H9 (cell line): ENCODE measurements at regions not wholly inside any gene's neighbourhood (a gene's known extent, or its start where the extent isn't known, plus 50 kb on each side); places are given as distances from the start of the nearest gene placed in this dataset.

Experiments
- DNase-seq: peaks from one replicate; pipeline ENCODE4 v3.0.0-alpha.2; 2017
- H2AFZ ChIP-seq: one replicate; pipeline ENCODE4 v1.6.1; 2013; ENCODE audit warnings: mild to moderate bottlenecking, low read length, control low read depth, moderate library complexity
- H2AK5ac ChIP-seq: 2 replicates; pipeline ENCODE4 v1.6.1; 2013; ENCODE audit warnings: low read length, control low read depth, mixed read lengths; ENCODE audit not compliant: insufficient read length
- H2BK120ac ChIP-seq: one replicate; pipeline ENCODE4 v1.6.1; 2013; ENCODE audit warnings: low read depth, mild to moderate bottlenecking, low read length, control low read depth, inconsistent platforms; ENCODE audit not compliant: poor library complexity, severe bottlenecking
- H2BK12ac ChIP-seq: 2 replicates; pipeline ENCODE4 v1.6.1; 2013; ENCODE audit warnings: low read length, control low read depth, mixed read lengths, low read depth; ENCODE audit not compliant: insufficient read length
- H2BK15ac ChIP-seq: 2 replicates; pipeline ENCODE4 v1.6.1; 2013; ENCODE audit warnings: low read depth, low read length, control low read depth
- H2BK20ac ChIP-seq: one replicate; pipeline ENCODE4 v1.6.1; 2013; ENCODE audit warnings: low read depth, mild to moderate bottlenecking, low read length, control low read depth, inconsistent platforms; ENCODE audit not compliant: poor library complexity, severe bottlenecking
- H2BK5ac ChIP-seq: 2 replicates; pipeline ENCODE4 v1.6.1; 2013; ENCODE audit warnings: low read length, control low read depth, mixed read lengths; ENCODE audit not compliant: insufficient read length
- H3K14ac ChIP-seq: 2 replicates; pipeline ENCODE4 v1.6.1; 2013; ENCODE audit warnings: low read length, control low read depth; ENCODE audit not compliant: insufficient read depth
- H3K18ac ChIP-seq: 2 replicates; pipeline ENCODE4 v1.6.1; 2013; ENCODE audit warnings: low read depth, mild to moderate bottlenecking, mixed read lengths, low read length, control low read depth; ENCODE audit not compliant: insufficient read length
- H3K23ac ChIP-seq: 2 replicates; pipeline ENCODE4 v1.6.1; 2013; ENCODE audit warnings: low read length, control low read depth, mixed read lengths, low read depth; ENCODE audit not compliant: insufficient read length
- H3K23me2 ChIP-seq: 2 replicates; pipeline ENCODE4 v1.6.1; 2013; ENCODE audit warnings: low read depth, mild to moderate bottlenecking, mixed read lengths, low read length, control low read depth; ENCODE audit not compliant: insufficient read length, poor library complexity, severe bottlenecking
- H3K27ac ChIP-seq: 2 replicates; pipeline ENCODE4 v1.5.1; 2013; ENCODE audit warnings: low read length, control low read depth, mixed read lengths, low read depth; ENCODE audit not compliant: insufficient read length
- H3K27me3 ChIP-seq: 2 replicates; pipeline ENCODE4 v1.6.1; 2013; ENCODE audit warnings: low read length, control low read depth, inconsistent platforms; ENCODE audit not compliant: insufficient read depth
- H3K4ac ChIP-seq: 2 replicates; pipeline ENCODE4 v1.6.1; 2013; ENCODE audit warnings: low read depth, mild to moderate bottlenecking, control low read depth, inconsistent platforms, low read length, moderate library complexity
- H3K4me1 ChIP-seq: 2 replicates; pipeline ENCODE4 v1.6.1; 2013; ENCODE audit warnings: low read length, control low read depth, inconsistent platforms; ENCODE audit not compliant: insufficient read depth
- H3K4me2 ChIP-seq: 2 replicates; pipeline ENCODE4 v1.6.1; 2013; ENCODE audit warnings: low read length, control low read depth, mixed read lengths; ENCODE audit not compliant: insufficient read length, insufficient read depth
- H3K56ac ChIP-seq: 2 replicates; pipeline ENCODE4 v1.6.1; 2013; ENCODE audit warnings: low read depth, mild to moderate bottlenecking, mixed read lengths, low read length, control low read depth; ENCODE audit not compliant: insufficient read length
- H3K79me1 ChIP-seq: 2 replicates; pipeline ENCODE4 v1.6.1; 2013; ENCODE audit warnings: low read depth, mild to moderate bottlenecking, moderate library complexity, low read length, control low read depth, inconsistent platforms; ENCODE audit not compliant: insufficient read depth, poor library complexity, severe bottlenecking
- H3K79me2 ChIP-seq: 2 replicates; pipeline ENCODE4 v1.6.1; 2013; ENCODE audit warnings: low read length, control low read depth, inconsistent platforms; ENCODE audit not compliant: insufficient read depth
- H3K9ac ChIP-seq: 2 replicates; pipeline ENCODE4 v1.6.1; 2013; ENCODE audit warnings: low read length, control low read depth, mixed read lengths; ENCODE audit not compliant: insufficient read length; ENCODE audit errors: extremely low read depth
- H3K9me3 ChIP-seq: one replicate; pipeline ENCODE4 v1.6.1; 2013; ENCODE audit warnings: low read depth, low read length, inconsistent platforms; ENCODE audit not compliant: control insufficient read depth
- H3T11ph ChIP-seq: one replicate; pipeline ENCODE4 v1.6.1; 2013; ENCODE audit warnings: mild to moderate bottlenecking, low read length, control low read depth, inconsistent platforms
- H4K20me1 ChIP-seq: one replicate; pipeline ENCODE4 v1.6.1; 2013; ENCODE audit not compliant: control insufficient read depth, insufficient read length, insufficient read depth
- H4K5ac ChIP-seq: 2 replicates; pipeline ENCODE4 v1.6.1; 2013; ENCODE audit warnings: low read depth, mild to moderate bottlenecking, mixed read lengths, low read length, control low read depth; ENCODE audit not compliant: insufficient read length
- H4K8ac ChIP-seq: replicated peaks from 2 replicates; pipeline ENCODE4 v1.6.1; 2013; ENCODE audit warnings: low read length, control low read depth, mixed read lengths, low read depth; ENCODE audit not compliant: insufficient read length
- H4K91ac ChIP-seq: 2 replicates; pipeline ENCODE4 v1.6.1; 2013; ENCODE audit warnings: low read depth, mild to moderate bottlenecking, moderate library complexity, mixed read lengths, low read length, control low read depth; ENCODE audit not compliant: insufficient read length
- H3K27ac Mint-ChIP-seq, 3 experiments: 2 replicates in 2 of 3; 3 replicates in 1 of 3; pipeline ENCODE4 v1.8.0; 2020 to 2021; ENCODE audit warnings: mixed read lengths in 3 of 3, mild to moderate bottlenecking in 1 of 3, moderate library complexity in 1 of 3
- H3K27me3 Mint-ChIP-seq: 2 replicates; pipeline ENCODE4 v1.8.0; 2021; ENCODE audit warnings: low read depth, mild to moderate bottlenecking, moderate library complexity, mixed read lengths
- H3K36me3 Mint-ChIP-seq, 3 experiments: 2 replicates in 2 of 3; 3 replicates in 1 of 3; pipeline ENCODE4 v1.8.0; 2020 to 2021; ENCODE audit warnings: low read depth in 3 of 3, mixed read lengths in 3 of 3; ENCODE audit not compliant: insufficient read depth in 1 of 3
- H3K4me1 Mint-ChIP-seq, 2 experiments: 2 replicates each; pipeline ENCODE4 v1.8.0; 2020; ENCODE audit warnings: mixed read lengths in 2 of 2
- H3K4me3 Mint-ChIP-seq, 2 experiments: 2 replicates in 1 of 2; 3 replicates in 1 of 2; pipeline ENCODE4 v1.8.0; 2020 to 2021; ENCODE audit warnings: mild to moderate bottlenecking in 2 of 2, mixed read lengths in 2 of 2, moderate library complexity in 1 of 2
- H3K9me3 Mint-ChIP-seq, 2 experiments: 2 replicates in 1 of 2; 3 replicates in 1 of 2; pipeline ENCODE4 v1.8.0; 2020; ENCODE audit warnings: mild to moderate bottlenecking in 2 of 2, mixed read lengths in 2 of 2, moderate library complexity in 1 of 2
- CTCF ChIP-seq: fragments of 200-600 bp; sonication (generic); conservative IDR thresholded peaks from 3 replicates; pipeline ENCODE4 v1.8.0; 2021; ENCODE audit warnings: antibody characterized with exemption, mild to moderate bottlenecking
- WGBS: extraction: QIAGEN DNeasy Blood & Tissue Kit; methylation state at CpG from one replicate; pipeline ENCODE4 v1.1.7; 2013; ENCODE audit warnings: missing lambda C conversion rate, low lambda C conversion rate, mixed read lengths; ENCODE audit not compliant: insufficient read length; ENCODE audit errors: extremely low coverage; 5-methylcytosine and 5-hydroxymethylcytosine counted together

- no peak overlapping the region for H3K27ac ChIP-seq
- no peak overlapping the region for H3K18ac ChIP-seq
- peaks cover 20% of the 10 kb centered on the region for H3K27me3 Mint-ChIP-seq
- no peak overlapping the region for H3K56ac ChIP-seq
- no peaks in the 10 kb centered on the region for H4K20me1 ChIP-seq
- H3K36me3 Mint-ChIP-seq, result peaks cover 0 to 2% (median 0%) of the 10 kb centered on the region in 3 experiments; a peak in 1 of 7 replicates
- WGBS, result no CpG with 5 or more reads among the region's 13 CpGs
- no peaks in the 10 kb centered on the region for H3K79me1 ChIP-seq
- no peak overlapping the region for H4K5ac ChIP-seq
- no peak for DNase-seq
- no peak overlapping the region for H2BK120ac ChIP-seq
- H3K23me2 ChIP-seq, result no peaks in the 10 kb centered on the region
- peaks cover 2 to 10% of the 10 kb centered on the region in 2 experiments; a peak in 2 of 4 replicates for H3K4me1 Mint-ChIP-seq
- H3K4me1 ChIP-seq, result no peaks in the 10 kb centered on the region
- H2AFZ ChIP-seq, result no peak overlapping the region
- no peak overlapping the region for H2BK15ac ChIP-seq
- H3K23ac ChIP-seq, result no peak overlapping the region
- no peak overlapping the region for H4K8ac ChIP-seq
- TF ChIP-seq CTCF, result no peak
- H2BK5ac ChIP-seq, result no peak overlapping the region
- H3K9me3 Mint-ChIP-seq, result peaks cover 0 to 3% of the 10 kb centered on the region in 2 experiments; a peak in 1 of 5 replicates
- H3K79me2 ChIP-seq, result no peaks in the 10 kb centered on the region
- no peak overlapping the region for H3K14ac ChIP-seq
- H3T11ph ChIP-seq, result no peak overlapping the region
- no peak overlapping the region for H2AK5ac ChIP-seq
- no peak overlapping the region for H3K4me2 ChIP-seq
- H3K4ac ChIP-seq, result no peak overlapping the region
- H3K27me3 ChIP-seq, result no peaks in the 10 kb centered on the region
- H4K91ac ChIP-seq, result no peak overlapping the region
- H2BK20ac ChIP-seq, result no peak overlapping the region
- no peak overlapping the region for H3K9ac ChIP-seq
- H3K27ac Mint-ChIP-seq, result no peak overlapping the region
- no peak overlapping the region for H2BK12ac ChIP-seq
- H3K9me3 ChIP-seq, result no peaks in the 10 kb centered on the region
- no peak overlapping the region for H3K4me3 Mint-ChIP-seq
Observed at GRCh38 chr7:1361756-1362125, 97.5 kb downstream of the MICALL2 start.
